ENCODE measurements at regions not wholly inside any gene's neighbourhood (a gene's known extent, or its start where the extent isn't known, plus 50 kb on each side); places are given as distances from the start of the nearest gene placed in this dataset.

- no peak overlapping the region for H3K4me3 ChIP-seq
- no peaks in the 10 kb centered on the region for H3K27me3 ChIP-seq
- H3K4me1 ChIP-seq = peaks cover 0 to 2% of the 10 kb centered on the region in 2 donors
- DNase-seq (ENCODE audit: low spot score in 2 of 2) = no peak
- H3K36me3 ChIP-seq = no peaks in the 10 kb centered on the region
- H3K9me3 ChIP-seq = peaks cover 8 to 20% of the 10 kb centered on the region in 2 donors
- TF ChIP-seq, protein P1, sequence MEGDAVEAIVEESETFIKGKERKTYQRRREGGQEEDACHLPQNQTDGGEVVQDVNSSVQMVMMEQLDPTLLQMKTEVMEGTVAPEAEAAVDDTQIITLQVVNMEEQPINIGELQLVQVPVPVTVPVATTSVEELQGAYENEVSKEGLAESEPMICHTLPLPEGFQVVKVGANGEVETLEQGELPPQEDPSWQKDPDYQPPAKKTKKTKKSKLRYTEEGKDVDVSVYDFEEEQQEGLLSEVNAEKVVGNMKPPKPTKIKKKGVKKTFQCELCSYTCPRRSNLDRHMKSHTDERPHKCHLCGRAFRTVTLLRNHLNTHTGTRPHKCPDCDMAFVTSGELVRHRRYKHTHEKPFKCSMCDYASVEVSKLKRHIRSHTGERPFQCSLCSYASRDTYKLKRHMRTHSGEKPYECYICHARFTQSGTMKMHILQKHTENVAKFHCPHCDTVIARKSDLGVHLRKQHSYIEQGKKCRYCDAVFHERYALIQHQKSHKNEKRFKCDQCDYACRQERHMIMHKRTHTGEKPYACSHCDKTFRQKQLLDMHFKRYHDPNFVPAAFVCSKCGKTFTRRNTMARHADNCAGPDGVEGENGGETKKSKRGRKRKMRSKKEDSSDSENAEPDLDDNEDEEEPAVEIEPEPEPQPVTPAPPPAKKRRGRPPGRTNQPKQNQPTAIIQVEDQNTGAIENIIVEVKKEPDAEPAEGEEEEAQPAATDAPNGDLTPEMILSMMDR (IDR thresholded peaks at IDR 0.05) = no peak
- H3K27ac ChIP-seq = no peak overlapping the region
- intact Hi-C loops (cut with DNase I) = no loop called here
These were observed 128.7 kb downstream of the CYSLTR2 start for GRCh38 chr13:48782429-48782840.

- Histone ChIP-seq H3K27ac (no peak overlapping the region), H3K4me3 (no peak overlapping the region), H3K27me3 (no peaks in the 10 kb centered on the region), H3K4me1 (peaks cover 0 to 2% of the 10 kb centered on the region in 2 donors), H3K36me3 (no peaks in the 10 kb centered on the region), H3K9me3 (peaks cover 8 to 20% of the 10 kb centered on the region in 2 donors)
- DNase-seq (ENCODE audit: low spot score in 2 of 2) = peak; percentile 28 to 89
- TF ChIP-seq, protein P1 (IDR thresholded peaks at IDR 0.05) = no peak
- intact Hi-C loops (cut with DNase I) = no loop called here
These were observed 129.5 kb downstream of the CYSLTR2 start for GRCh38 chr13:48783181-48783630.

GRCh38 chr13:48783695-48784230 is 130.0 kb downstream of the CYSLTR2 start:
- Histone ChIP-seq H3K27ac (no peak overlapping the region), H3K4me1 (peaks cover 0 to 2% of the 10 kb centered on the region in 2 donors), H3K36me3 (no peaks in the 10 kb centered on the region), H3K4me3 (no peak overlapping the region), H3K9me3 (peaks cover 8 to 20% of the 10 kb centered on the region in 2 donors), H3K27me3 (no peaks in the 10 kb centered on the region)
- TF ChIP-seq, protein P1 (IDR thresholded peaks at IDR 0.05) = no peak
- intact Hi-C loops (cut with DNase I) = no loop called here
- no peak for DNase-seq (ENCODE audit: low spot score in 2 of 2)

- DNase-seq (ENCODE audit: low spot score in 2 of 2) = no peak
- TF ChIP-seq, protein P1 (IDR thresholded peaks at IDR 0.05) = no peak
- H3K9me3 ChIP-seq = peaks cover 4 to 18% of the 10 kb centered on the region in 2 donors
- no peaks in the 10 kb centered on the region for H3K36me3 ChIP-seq
- H3K4me3 ChIP-seq = no peak overlapping the region
- no peaks in the 10 kb centered on the region for H3K27me3 ChIP-seq
- intact Hi-C loops (cut with DNase I) = no loop called here
- peaks cover 0 to 2% of the 10 kb centered on the region in 2 donors for H3K4me1 ChIP-seq
- H3K27ac ChIP-seq = no peak overlapping the region
These were observed 131.3 kb downstream of the CYSLTR2 start for GRCh38 chr13:48784916-48785548.

DNA sequence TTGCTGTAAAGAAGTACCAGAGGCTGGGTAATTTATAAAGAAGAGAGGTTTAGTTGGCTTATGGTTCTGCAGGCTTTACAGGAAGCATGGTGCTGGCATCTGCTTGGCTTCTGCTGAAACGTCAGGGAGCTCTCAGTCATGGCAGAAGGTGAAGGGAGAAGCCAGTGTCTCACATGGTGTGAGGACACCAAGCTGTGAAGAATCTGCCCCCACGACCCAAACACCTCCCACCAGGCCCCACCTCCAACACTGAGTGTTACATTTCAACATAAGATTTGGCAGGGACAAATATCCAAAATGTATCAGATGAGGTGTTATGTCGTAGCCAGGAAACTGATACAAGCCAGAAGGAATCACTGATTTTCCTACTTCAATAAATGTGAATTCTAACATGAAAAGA is 136.5 kb downstream of the CYSLTR2 start:
- no peak overlapping the region for H3K27ac ChIP-seq
- no peaks in the 10 kb centered on the region for H3K36me3 ChIP-seq
- no peaks in the 10 kb centered on the region for H3K27me3 ChIP-seq
- intact Hi-C loops (cut with DNase I) = no loop called here
- TF ChIP-seq, protein P1 (IDR thresholded peaks at IDR 0.05) = no peak
- no peaks in the 10 kb centered on the region for H3K4me1 ChIP-seq
- no peak overlapping the region for H3K4me3 ChIP-seq
- DNase-seq (ENCODE audit: low spot score in 2 of 2) = no peak
- H3K9me3 ChIP-seq = no peaks in the 10 kb centered on the region

Measured in ascending aorta (tissue), 2 donors.